8988T (cell line): ENCODE measurements at regions not wholly inside any gene's neighbourhood (a gene's known extent, or its start where the extent isn't known, plus 50 kb on each side); places are given as distances from the start of the nearest gene placed in this dataset.

Source experiments
- DNase-seq: peaks from one replicate; pipeline ENCODE4 v3.0.0; 2011

DNA sequence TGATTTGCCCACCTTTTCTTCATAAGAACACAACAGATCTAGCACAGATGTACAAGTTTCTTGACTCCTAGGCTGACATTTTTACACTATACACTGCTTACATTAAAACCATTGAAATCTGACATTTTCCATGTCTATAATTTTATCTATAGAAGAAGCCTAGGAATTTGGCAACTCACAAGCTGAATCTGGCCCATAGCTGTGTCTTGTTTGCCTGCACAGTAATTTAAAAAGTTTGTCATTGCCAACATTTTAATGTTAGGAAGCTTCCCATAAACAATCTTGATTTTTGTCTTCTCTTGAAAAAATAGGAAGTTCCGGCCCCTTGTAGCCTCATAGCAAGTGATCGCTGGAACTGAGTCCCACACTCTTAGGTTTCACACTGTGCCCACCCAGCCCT, 394.6 kb upstream of the AZI2 start:
- DNase-seq = no peak

DNA sequence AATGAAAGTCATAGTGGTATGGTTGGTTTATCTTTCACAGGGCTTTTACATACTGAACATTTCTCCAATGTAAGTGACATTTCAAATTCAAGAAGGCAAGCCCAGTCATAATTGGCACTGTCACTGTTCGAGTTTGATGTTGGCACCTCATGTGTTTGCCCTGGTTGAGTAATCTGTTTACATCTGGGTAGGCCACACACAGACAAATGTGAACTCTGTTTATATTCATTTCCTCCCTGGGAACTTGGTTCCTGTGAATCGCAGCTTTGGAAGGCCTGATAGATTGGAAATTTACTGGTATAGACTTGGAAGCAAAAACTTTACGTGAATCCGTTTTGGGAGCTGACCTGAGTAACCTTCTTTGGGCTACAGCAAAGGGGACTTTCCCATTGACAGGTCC, 395.2 kb upstream of the AZI2 start:
- DNase-seq = no peak

DNA sequence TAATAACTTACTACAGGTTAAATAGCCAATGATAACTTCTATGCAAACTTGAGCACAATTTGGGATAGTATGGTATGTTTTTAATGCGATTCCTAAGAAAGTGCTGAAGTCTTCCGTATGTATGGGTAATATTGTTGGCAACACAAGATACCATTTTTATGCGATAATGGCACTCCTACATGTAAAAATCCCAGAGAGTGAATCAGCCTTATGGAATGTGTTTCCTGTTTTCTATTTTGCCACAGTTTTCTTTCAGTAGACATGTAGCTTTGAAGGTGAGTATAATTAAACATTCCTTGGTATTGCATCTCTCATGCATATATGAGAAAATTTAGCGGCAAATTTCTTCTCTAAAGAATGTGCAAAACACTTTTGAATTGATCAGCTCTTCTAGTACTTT, 396.8 kb upstream of the AZI2 start:
- DNase-seq = no peak

DNA sequence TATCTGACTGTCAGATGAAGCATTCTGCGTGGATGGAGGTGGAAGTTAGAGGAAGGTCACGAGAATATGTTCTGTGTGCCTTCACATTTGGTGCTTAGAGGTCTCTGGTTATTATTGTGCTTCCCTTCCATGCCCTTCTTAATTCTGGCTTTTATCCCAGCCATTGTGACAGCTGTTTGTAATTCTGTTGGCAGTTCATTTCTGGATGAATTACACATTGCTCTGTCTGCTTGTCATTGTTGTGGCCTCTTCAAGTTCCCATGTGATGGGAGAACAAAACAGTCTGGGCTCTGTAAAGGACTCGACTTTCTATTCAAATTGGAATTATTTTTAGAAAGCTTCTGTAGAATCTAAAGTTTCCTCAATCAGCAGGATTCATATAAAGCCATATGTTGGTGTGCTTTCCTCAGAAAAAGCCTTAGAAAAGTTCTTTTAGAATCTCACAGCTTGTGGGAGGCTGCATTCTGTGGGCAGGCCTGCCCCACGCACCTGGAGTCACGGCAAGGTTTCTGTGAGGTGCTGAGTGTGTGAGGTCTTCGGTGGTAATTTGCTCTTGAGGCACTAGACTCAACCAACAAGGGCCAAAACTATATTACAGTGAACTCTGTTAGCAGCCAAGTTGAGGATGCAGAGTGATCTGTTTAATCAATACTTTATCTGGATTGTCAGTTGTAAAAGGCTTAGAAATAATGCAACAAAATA, 397.4 kb upstream of the AZI2 start:
- no peak for DNase-seq

DNA sequence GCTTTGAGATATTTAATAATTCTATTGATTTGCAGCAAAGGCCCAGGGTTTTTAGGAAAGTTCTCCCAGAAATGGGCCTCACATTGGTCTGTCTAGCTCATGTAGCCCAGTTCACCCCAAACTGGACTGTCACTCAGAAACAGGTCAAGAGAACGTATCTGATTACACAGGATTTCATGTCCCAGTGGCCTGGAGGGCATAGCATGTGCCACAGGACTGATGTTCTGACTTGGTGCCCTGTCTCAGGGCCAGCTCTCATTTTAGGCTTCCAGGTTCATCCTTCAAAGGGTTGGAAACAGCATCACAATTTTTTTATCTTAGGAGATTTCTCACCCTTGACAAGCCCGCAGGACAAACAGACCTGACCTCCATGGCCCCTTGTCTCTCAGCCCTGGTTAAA, 398.4 kb upstream of the AZI2 start:
- no peak for DNase-seq

DNA sequence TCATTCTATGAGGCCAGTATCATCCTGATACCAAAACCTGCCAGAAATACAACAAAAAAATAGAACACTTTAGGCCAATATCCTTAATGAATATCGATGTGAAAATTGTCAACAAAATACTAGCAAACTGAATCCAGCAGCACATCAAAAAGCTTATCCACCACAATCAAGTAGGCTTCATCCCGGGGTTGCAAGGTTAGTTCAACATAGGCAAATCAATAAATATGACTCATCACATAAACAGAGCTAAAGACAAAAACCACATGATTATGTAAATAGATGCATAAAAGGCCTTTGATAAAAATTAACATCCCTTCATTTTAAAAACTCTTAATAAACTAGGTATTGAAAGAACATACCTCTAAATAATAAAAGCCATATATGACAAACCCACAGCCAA, 403.2 kb upstream of the AZI2 start:
- no peak for DNase-seq

DNA sequence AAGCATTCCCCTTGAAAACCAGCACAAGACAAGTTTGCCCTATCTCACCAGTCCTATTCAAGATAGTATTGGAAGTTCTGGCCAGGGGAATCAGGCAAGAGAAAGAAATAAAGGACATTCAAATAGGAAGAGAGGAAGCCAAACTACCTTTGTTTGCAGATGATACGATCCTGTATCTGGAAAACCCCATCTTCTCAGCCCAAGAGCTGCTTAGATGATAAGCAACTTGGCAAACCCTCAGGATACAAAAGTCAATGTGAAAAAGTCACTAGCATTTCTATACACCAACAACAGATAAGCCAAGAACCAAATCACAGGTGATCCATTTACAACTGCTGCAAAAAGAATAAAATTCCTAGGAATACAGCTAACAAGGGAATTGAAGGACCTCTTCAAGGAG, 403.7 kb upstream of the AZI2 start:
- DNase-seq = no peak

DNA sequence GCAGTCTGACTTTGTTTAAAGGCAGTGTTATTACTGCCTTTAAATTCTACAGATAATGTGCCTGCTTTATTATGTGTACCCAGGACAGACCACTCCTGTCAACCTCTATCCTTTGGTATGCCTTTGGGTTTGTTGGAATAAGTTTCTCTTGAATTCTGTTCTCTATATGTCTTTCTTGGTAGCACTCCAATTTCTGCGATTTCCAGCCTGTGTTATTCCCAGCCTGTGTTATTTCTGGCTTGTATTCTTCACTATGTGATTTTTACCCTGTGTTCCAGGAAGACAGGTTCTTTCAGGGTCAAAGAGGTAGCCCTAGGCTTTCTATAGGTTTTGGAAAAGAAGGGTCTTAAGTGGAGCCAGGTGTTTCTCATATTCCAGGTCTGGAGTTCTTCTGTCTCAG, 407.4 kb upstream of the AZI2 start:
- no peak for DNase-seq

DNA sequence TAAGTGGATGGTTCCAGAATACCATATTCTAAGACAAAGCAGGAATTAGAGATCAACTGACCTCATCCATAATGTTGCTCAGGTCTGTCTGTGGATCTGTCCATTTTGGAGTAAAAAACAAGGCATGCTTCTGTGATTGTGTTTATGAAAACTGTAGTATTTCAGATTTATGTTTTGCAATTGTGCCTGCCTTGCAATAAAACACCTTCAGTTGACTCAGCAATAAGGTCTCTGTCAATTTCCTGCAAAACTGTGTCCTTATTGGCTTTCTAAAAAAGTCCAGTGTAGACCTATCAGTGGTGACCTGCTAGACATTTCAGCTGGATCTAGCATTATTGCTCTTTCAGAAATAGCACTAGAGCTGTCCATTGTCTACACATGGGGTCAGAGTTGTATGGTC, 409.5 kb upstream of the AZI2 start:
- DNase-seq = no peak

DNA sequence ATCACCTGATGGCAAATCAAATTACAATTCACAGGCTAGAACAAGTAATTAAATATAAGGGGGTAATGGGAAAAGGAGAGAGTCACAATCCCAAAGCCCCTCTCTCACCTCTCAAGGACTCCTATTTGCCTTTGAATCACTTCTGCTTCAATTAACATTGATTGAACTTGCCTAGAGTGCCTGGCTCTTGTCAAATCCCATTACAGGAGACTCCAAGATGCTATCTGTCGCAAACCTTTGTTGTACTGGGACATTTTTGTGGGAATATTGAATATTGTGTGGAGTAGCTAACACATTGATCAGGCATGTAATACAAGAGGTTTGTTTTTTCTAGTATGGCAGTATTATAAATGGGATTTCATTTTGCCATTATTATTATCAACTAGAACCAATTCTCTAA, 412.8 kb upstream of the AZI2 start:
- no peak for DNase-seq

DNA sequence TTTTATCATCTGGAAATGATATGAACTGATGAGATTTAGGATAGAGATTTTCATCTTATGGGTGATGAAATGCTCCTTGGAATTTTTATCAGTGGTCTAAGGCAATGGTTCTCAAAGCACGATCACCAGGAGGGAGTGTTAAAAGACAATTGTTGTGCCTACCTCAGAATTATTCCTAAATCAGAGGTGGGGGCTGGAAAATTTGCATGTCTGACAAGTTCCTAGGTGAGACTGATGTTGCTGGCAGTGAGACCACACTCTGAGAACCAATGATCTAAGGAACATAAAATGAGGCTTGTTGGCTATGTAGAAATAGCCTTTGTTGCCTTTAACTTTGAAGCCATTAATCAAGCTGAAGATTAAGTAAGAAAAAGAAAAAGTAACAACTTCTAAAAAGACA, 416.6 kb upstream of the AZI2 start:
- DNase-seq = no peak

DNA sequence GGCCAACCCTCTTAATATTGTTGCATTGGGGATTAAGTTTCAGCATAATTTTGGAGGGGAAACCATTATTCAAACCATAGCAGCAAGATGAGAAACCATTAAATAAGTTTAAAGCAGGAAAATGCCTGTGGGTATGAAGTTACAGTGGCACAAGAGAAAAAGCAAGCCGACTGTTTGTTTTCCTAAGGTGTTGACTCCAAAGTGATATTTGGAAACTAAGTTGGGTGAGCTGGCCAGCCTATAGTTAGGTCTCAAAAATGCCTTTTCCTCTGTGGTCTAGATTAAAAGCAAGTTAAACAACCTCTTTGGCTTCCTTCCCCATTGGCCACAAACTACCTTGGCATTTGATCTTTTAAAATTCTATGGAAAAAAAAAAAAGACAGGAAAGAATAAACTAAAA, 419.8 kb upstream of the AZI2 start:
- DNase-seq = no peak

DNA sequence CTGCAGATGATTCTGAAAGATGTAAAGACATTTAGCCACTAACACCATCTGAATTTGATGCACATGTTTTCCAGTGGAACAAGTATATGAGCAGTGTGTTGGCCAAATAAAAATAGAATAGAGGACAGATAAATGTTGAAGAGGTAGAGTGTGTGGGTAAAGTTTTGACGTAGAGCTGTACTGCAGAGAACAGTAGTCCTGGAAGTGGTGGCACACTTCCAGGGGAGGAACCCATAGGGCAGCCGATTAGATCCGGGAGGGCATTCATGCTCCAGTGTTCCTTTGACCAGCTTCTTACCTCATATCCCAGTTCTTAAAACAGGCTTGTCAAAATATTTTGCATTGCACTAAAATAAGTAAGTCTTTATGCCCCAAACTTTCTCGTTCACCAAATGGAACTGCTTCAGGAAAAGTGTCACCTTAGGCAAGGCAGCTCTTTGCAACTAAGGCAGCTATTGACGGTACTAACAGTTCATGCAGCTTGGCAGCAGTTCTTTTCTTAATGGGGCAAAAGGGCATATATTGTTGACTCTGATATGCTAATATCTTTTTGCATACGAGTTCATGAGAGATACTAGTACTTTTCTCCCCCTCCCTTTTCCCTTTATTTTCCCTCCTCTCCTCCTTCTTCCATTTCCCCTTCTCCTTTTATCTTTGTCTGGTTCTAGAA, 429.3 kb upstream of the AZI2 start:
- DNase-seq = no peak

DNA sequence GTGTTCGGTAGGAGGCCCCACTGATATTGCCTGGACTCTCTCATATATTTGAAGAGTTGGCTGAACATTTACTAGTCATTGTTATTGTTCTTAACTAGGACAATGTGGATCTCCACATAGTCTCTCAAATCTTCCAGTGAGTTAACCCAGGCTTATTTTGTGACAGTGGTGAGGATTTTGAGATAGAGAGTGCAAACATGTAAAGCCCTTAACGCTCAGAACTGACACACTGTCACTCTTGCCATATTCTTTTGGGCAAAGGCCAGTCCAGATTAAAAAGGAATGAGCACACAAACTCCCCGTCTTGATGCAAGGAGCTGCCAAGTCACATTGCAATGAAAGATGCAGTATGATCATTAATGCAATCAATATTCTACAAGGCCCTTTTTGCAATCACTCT, 431.9 kb upstream of the AZI2 start:
- DNase-seq = no peak

DNA sequence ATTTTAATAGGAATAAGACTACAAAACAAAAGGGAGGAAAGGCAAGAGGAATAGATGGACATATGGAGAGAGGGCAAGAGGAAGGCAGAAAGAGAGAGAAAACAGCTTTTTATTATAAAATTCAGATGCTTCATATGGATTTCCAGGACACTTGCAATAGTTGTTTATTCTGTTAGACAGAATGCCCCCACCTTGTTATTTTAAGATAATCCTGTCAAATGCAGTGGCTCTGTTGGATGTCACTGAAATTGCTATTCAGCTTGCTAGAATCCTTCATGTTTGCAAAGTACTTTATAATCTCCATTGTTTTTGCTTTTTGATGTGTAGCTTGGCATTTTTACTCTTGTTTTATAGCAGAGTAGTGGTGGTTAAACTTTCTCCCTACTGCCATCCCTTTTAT, 432.4 kb upstream of the AZI2 start:
- DNase-seq = no peak

DNA sequence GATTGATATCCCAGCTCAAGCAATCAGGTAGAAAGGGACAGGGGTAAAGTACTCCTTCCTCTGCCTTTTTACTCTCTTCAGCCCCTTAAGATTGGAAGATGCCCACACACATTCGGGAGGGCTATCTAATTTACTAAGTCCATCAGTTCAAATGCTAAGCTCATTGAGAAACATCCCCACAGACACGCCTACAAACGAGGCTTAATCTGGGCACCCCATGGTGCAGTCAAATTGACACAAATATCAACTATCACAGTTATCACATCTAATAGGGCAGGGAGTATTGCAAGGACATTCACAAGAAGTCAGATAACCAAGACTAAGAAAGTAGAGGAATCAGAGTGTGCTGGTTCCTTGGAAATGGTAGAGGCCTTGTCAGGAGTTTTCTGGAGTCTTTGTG, 437.8 kb upstream of the AZI2 start:
- no peak for DNase-seq

DNA sequence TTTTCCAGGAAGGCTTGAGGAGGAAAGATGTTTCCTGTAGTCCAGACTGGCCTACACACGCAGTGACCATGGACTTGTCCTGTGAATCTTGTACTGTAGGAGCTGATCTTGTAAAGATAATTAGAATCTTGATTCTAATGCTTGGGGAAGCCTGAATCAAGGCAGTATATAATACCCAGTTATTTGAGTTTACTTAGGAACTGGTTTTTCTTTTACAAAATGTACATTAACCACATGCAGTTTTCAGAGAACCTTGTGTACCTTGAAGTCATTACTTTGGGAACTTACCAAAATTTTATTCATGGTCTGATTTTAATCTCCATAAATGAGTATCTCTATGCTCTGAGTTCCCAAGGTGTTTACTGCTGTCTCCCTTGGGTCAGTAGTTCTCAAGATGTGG, 439.9 kb upstream of the AZI2 start:
- no peak for DNase-seq

DNA sequence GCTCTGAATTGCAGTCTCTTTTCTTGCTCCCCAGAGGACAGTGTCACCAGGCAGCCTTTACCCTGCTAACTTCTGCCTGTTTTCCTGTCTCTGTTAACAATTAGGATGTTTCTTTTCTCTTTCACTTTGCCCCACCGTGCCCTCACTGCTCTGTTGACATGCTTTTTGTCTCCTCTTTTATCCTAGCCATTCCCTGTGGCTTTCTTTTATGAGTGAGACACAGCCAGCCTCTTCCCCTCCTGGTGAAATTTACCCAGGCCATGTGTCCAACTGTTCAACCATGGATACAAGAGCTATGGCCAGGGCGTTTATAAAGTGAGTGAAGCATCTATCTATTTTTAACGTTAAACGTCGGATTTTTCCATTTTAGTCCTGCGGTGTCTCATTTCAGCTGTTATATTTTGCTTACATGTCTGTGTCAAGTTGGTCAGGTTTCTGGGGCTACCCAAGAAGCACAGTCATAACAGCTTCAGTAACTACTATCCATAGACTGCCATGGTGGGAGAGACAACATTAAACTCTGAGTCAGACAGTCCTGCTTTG, 443.2 kb upstream of the AZI2 start:
- DNase-seq = no peak

DNA sequence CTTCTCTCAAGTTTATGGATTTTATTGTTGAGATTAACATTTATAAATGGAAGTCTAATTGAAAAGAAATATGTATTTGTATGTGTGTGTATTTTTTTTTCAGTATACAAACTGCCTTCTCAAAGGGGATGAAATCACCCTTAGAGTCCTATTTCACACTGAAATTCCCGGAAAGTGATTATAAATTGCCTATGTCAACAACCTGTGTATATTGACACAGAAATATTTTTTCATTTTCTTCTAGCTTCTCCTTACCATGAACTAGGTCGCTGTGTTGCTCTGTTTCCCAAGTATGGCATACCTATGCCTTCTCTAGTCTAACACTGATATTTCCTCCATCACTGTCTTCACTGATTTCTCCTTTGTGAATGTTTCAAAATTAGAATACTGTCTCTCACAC, 444.0 kb upstream of the AZI2 start:
- DNase-seq = no peak

DNA sequence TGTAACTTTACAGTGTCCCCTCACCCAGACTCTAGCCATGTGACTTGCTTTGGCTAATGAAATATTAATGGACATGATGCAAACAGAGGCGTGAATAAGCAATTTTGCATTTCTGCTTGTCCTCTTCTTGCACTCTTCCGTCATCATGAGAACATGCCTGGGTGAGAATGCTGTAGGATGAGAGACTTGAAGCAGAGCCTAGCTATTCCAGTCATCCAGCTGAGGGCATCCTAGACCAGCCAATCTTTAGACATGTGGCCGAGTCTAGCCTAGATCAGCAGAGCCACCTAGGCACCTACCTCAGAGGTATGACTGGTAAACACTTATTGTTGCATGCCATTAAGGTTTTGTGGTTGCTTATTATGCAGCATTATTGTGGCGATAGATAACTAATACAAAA, 450.5 kb upstream of the AZI2 start:
- no peak for DNase-seq

DNA sequence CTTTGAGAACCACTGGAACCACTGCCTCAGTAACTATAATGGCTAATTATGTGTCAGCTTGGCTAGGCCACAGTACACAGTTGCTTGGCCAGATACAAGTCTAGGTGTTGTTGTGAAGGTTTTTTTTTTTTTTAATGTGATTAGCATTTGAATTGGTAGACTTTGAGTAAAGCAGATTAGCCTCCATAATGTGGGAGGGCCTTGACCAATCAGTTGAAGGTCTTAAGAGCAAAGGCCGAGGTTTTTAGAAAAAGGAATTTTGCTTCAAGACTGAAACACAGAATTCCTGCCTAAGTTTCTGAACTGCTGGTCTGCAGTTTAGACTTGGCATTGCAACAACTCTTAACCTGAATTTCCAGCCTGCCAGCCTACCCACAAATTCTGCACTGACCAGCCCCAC, 451.6 kb upstream of the AZI2 start:
- DNase-seq = no peak

DNA sequence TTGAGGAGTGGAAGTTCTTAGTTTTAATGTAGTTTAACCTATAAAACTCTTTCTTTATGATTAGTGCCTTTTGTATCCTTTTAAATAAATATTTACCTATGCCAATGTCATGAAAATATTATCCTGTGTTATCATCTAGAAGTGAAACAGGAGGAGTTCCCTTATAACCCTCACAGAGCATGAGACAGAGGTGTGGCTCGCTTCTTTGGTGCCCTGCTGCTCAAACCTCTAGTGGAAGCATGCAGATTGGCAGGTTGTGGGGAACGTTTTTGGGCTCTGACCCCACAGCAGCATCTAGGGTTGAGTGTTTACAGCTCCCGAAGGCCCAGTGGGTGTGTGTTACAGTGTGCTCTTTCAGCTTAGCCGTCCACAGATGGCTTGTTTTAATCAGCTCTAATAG, 459.4 kb upstream of the AZI2 start:
- DNase-seq = no peak

DNA sequence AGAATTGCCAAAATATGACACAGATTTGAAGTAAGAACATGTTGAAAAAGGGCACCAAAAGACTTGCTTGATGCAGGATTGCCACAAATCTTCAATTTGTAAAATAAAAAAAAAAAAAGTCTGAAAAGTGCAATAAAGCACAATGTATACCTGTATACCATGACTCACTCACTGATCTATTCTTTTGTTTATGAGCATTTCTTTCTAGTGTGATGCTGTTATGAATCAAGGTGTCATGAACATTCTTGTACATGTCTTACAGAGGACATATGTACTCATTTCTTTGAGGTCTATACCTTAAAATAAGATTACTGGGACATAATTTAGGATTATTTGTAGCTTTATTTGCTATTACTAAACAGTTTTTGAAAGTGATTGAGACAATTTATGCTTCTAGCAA, 464.9 kb upstream of the RBMS3 start:
- no peak for DNase-seq

DNA sequence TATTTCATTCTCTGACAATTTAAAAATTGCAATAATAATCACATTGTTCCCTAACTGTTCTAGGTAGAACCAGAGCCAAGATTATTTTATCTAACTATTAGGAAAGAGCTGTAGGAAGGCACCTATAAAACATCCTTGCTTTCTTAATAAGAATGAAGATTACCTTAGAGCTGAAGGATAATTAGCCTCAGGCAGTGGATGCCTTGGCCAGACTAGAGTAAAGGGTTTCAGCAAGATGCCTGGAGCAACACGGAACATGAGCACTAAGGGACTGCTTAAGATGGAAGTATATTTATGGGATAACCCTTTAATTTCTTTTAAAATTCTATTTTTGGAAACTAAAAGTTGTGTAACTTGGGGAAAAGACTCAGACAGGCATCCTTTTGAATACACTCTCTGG, 456.6 kb upstream of the RBMS3 start:
- DNase-seq = no peak

DNA sequence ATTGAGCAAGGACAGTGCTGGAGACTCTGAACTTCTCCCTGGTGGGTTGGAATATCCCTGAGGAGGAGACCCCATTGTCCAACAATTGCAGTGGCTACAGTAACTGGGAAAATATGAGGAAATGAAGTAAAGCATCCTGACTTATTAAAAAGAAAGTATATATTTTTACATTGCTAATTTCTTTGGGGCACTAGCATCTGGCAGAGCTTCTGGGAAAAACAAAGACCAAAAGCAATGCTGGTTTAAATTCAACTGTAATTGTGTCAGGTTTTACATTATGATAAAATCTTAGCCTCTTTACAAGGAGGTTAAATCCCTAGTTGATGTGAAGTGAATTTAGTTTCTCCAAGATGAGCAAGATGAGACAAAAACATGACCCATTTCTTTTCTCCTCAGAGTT, 454.0 kb upstream of the RBMS3 start:
- no peak for DNase-seq
